Endothelial cell of umbilical vein (primary cell): ENCODE measurements at regions not wholly inside any gene's neighbourhood (a gene's known extent, or its start where the extent isn't known, plus 50 kb on each side); places are given as distances from the start of the nearest gene placed in this dataset.

Source experiments
- CTCF ChIP-seq, 2 donors: IDR thresholded peaks; 1 replicate in 1 of 2; 2 replicates in 1 of 2; pipeline ENCODE4 v1.5.1; 2011; ENCODE audit warnings: low read length in 2 of 2, mild to moderate bottlenecking in 2 of 2, moderate library complexity in 2 of 2, control low read depth in 1 of 2, inconsistent platforms in 1 of 2, low read depth in 1 of 2; ENCODE audit not compliant: insufficient read depth in 1 of 2; ENCODE audit errors: extremely low read depth in 1 of 2
- EZH2 ChIP-seq: IDR thresholded peaks from 2 replicates; pipeline ENCODE4 v1.6.1; 2012; ENCODE audit warnings: borderline replicate concordance, low read depth, mild to moderate bottlenecking, moderate library complexity, low read length, inconsistent platforms; ENCODE audit not compliant: severe bottlenecking
- FOS ChIP-seq: IDR thresholded peaks from 2 replicates; pipeline ENCODE4 v1.6.1; 2011; ENCODE audit warnings: mild to moderate bottlenecking, low read length, moderate library complexity, borderline replicate concordance; ENCODE audit not compliant: insufficient read depth
- POLR2A ChIP-seq: IDR thresholded peaks from 2 replicates; pipeline ENCODE4 v1.6.1; 2012; ENCODE audit warnings: low read depth, mild to moderate bottlenecking, control low read depth, low read length
- POLR2AphosphoS5 ChIP-seq: IDR thresholded peaks from 2 replicates; pipeline ENCODE4 v1.6.1; 2012; ENCODE audit warnings: low read depth, mild to moderate bottlenecking, control low read depth, low read length, moderate library complexity; ENCODE audit not compliant: insufficient read depth

GRCh38 chr2:8595811-8596600 is 85.8 kb upstream of the ID2 start:
- no peak for TF ChIP-seq CTCF (IDR thresholded peaks at IDR 0.05; ENCODE audit: extremely low read depth in 1 of 2, insufficient read depth in 1 of 2, low read depth in 1 of 2, low read length in 2 of 2)
- no peak for TF ChIP-seq EZH2
- no peak for TF ChIP-seq POLR2A
- TF ChIP-seq POLR2AphosphoS5: no peak
- no peak for TF ChIP-seq FOS
